Mucosa of stomach (tissue), 1 donor: ENCODE measurements at regions not wholly inside any gene's neighbourhood (a gene's known extent, or its start where the extent isn't known, plus 50 kb on each side); places are given as distances from the start of the nearest gene placed in this dataset.

ENCODE experiments used
- H3K27me3 ChIP-seq: one replicate; pipeline ENCODE4 v1.7.0; 2013; ENCODE audit warnings: mild to moderate bottlenecking, low read length; ENCODE audit not compliant: control insufficient read depth, insufficient read depth
- H3K36me3 ChIP-seq: one replicate; pipeline ENCODE4 v1.7.0; 2013; ENCODE audit warnings: low read length; ENCODE audit not compliant: control insufficient read depth, insufficient read depth
- H3K4me1 ChIP-seq: one replicate; pipeline ENCODE4 v1.7.0; 2013; ENCODE audit warnings: mild to moderate bottlenecking, low read length; ENCODE audit not compliant: control insufficient read depth, insufficient read depth
- H3K4me3 ChIP-seq: one replicate; pipeline ENCODE4 v1.7.0; 2013; ENCODE audit warnings: low read length
- H3K9ac ChIP-seq: one replicate; pipeline ENCODE4 v1.7.0; 2013; ENCODE audit warnings: mild to moderate bottlenecking, low read length, moderate library complexity
- H3K9me3 ChIP-seq: one replicate; pipeline ENCODE4 v1.7.0; 2013; ENCODE audit warnings: mild to moderate bottlenecking, low read length, moderate library complexity; ENCODE audit not compliant: control insufficient read depth
- donor health status: Pancreatic carcinoma.

DNA sequence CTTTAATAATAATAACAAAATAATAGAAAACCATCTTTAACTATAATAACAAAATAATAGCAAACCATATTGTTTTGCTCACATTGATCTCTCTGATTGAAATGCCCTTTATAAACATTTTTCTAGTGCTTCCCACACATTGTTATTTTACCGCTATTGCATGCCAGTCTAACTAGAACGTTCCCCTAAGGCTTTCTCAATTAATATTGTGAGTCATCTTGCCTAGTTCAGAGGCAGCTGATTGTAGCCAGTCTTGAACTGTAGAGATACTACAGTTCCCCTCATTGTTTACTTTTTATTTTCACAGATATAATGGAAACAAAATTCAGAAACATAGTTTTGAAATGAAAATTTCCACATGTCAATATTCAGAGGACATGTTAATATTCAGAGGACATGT lies 192.3 kb upstream of the ADGRL4 start:
- H3K9ac ChIP-seq: no peak overlapping the region
- no peaks in the 10 kb centered on the region for H3K9me3 ChIP-seq
- no peaks in the 10 kb centered on the region for H3K27me3 ChIP-seq
- no peaks in the 10 kb centered on the region for H3K36me3 ChIP-seq
- no peaks in the 10 kb centered on the region for H3K4me1 ChIP-seq
- H3K4me3 ChIP-seq: no peak overlapping the region

DNA sequence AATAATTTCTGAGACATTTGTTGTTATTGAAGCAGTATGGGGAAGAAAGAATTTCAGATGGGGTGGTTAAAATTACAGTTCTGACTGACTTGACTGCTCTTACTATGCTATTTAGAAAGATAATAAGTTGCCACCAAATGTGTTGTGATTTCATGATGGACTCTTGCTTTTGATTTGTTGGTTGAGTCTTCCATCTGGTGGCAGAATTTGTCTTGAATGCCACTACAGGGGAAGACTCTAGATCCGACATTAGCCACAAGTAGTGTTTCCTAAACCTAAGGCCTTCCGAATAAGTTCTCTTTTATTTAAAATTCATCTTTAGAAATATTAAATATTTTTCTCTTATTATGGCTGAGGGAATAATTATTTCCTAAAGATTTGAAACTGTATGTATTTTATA lies 190.9 kb upstream of the ADGRL4 start:
- H3K36me3 ChIP-seq: no peaks in the 10 kb centered on the region
- H3K4me1 ChIP-seq: peaks cover 4% of the 10 kb centered on the region
- no peaks in the 10 kb centered on the region for H3K27me3 ChIP-seq
- H3K9me3 ChIP-seq: no peaks in the 10 kb centered on the region
- H3K4me3 ChIP-seq: no peak overlapping the region
- H3K9ac ChIP-seq: no peak overlapping the region

DNA sequence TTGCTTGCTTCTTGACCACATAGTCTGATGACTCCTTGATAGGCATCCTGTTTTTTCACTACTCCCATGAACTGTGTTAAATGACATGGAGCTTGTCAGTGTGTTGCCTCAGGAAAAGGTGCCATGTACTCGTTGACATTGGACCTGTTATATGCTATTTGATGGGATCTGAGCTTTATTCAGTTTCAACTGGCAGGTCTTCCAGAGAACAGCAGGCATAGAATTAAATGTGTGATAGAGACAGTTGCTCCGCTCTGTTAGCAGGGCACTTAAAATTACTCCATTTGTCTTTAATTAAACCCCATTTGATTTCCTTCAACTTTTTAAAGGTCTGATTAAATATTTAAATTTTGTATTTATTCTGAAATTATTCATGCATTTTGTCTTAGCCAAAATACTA lies 189.7 kb upstream of the ADGRL4 start:
- Histone ChIP-seq H3K27me3 (no peaks in the 10 kb centered on the region), H3K4me1 (peaks cover 4% of the 10 kb centered on the region), H3K9ac (no peak overlapping the region), H3K4me3 (no peak overlapping the region), H3K9me3 (no peaks in the 10 kb centered on the region), H3K36me3 (no peaks in the 10 kb centered on the region)

DNA sequence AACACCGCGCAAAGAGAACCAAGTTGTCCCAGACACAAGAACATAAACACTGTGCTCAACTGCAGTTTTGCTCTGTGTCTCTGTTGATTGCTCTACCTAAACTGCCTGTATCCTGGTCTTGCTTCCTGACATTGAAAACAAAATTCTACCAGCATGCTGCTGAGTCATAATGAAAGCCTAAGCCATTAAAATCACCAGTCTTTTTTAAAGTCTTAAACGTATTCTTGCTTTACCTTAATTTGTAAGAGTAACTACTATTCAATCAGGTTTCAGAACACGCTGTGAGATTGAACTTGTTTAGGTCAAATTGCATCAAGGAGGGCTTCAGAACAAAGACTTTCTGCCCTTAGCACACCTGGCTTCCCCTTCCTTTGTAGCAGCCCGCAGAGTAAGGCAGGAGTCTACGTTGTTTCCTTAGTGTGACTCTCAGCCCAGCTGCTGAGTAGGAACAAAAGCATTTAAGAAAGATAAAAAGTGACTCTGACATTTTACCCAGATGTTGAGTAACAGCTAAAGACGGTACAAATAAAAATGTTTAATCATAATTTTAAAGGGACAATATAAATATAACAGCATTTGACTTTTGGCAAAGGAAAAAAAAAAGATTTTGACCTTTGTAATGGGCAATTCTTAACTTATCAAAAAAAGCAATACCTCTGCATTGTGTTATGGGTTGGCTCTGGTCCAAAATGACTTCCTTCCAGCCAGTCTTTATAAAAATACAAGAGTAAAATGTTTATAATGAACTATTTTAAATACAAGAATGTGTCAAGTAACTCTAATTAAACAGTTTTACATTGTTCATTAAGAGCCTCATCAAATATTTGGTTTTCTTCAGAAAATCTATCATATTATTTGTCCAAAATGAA lies 186.9 kb upstream of the ADGRL4 start:
- Histone ChIP-seq H3K36me3 (no peaks in the 10 kb centered on the region), H3K9ac (no peak overlapping the region), H3K4me3 (no peak overlapping the region), H3K9me3 (no peaks in the 10 kb centered on the region), H3K27me3 (no peaks in the 10 kb centered on the region), H3K4me1 (peaks cover 4% of the 10 kb centered on the region)

DNA sequence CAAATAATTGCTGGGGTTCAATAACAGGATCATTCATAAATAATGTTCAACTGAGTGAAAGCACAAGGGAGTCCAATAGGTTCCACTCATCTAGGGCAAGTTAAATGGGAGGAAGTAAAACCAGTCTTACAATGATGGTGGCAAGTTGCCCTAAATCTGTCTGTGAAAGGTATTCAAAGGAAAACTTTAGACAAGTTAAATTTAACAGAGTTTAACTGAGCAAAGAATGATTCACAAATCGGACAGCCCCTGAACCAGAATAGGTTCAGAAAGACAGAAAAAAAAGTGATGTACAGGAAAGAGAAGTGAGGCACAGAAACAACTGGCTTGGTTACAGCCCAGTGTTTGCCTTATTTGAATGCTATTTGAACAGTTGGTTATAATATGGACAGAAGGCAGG lies 183.5 kb upstream of the ADGRL4 start:
- no peaks in the 10 kb centered on the region for H3K9me3 ChIP-seq
- no peak overlapping the region for H3K9ac ChIP-seq

DNA sequence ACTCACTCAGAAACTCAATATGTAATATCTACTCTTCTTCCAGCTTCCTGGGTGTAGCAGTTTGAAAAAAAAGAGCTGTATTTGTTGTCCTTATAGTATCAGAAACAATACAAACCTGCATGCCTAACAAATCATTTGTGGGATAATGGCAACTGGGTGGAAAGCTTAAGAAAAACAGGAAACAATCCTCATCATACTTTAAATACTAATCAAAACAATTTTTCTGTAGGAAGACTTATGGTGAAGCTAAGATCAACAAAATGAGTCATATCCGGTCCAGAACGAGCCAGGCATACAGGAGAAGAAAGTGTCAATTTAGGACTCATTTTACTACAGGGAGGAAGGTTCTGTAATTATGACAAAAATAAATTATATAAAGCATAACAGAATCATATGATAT lies 181.8 kb upstream of the ADGRL4 start:
- peaks cover 2% of the 10 kb centered on the region for H3K4me1 ChIP-seq
- H3K36me3 ChIP-seq: no peaks in the 10 kb centered on the region
- H3K9me3 ChIP-seq: no peaks in the 10 kb centered on the region
- no peaks in the 10 kb centered on the region for H3K27me3 ChIP-seq
- H3K9ac ChIP-seq: no peak overlapping the region
- H3K4me3 ChIP-seq: no peak overlapping the region

More for the DNA sequence above, 183.5 kb upstream of the ADGRL4 start:
- no peaks in the 10 kb centered on the region for H3K27me3 ChIP-seq
- no peak overlapping the region for H3K4me3 ChIP-seq
- H3K36me3 ChIP-seq: no peaks in the 10 kb centered on the region
- H3K4me1 ChIP-seq: peaks cover 4% of the 10 kb centered on the region

DNA sequence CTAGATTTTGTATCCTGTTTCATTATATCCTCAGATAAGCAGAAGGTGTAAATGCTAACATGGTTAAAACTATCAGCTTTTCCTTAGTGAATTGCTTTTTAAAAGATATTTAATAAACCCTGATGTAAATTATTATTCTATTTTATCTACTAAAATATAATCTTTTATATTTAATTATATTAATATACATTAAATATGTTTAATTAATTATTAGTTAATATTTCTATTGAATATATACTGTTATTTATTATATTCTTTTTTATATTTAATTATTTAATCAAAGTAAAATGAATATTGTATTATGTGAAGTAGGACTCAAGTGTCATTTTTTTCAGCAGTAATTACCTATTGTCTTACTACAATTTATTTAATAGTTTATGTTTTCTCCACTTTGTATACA lies 179.7 kb upstream of the ADGRL4 start:
- no peaks in the 10 kb centered on the region for H3K9me3 ChIP-seq

DNA sequence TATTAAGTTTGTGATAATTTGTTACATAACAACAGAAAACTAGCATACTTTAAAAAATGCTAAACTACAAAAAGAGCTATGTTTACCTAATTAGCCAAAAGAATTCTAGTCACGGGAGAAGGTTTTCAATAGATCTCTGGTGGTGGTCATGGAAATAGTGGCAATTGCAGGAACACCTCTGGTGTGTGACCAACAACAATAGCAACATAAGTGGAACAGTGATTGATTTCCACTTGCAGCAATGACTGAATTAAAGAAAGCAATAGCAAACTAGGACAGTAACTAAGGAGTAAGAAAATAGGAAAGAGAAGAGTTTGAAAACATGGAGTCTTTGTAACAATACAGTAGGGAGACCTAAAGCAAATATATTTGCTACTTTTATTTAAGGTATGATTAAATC lies 171.3 kb upstream of the ADGRL4 start:
- no peaks in the 10 kb centered on the region for H3K36me3 ChIP-seq
- H3K4me3 ChIP-seq: no peak overlapping the region
- H3K9ac ChIP-seq: no peak overlapping the region
- H3K4me1 ChIP-seq: no peaks in the 10 kb centered on the region
- H3K9me3 ChIP-seq: no peaks in the 10 kb centered on the region
- no peaks in the 10 kb centered on the region for H3K27me3 ChIP-seq

More for the DNA sequence above, 179.7 kb upstream of the ADGRL4 start:
- H3K27me3 ChIP-seq: no peaks in the 10 kb centered on the region
- no peaks in the 10 kb centered on the region for H3K36me3 ChIP-seq
- H3K9ac ChIP-seq: no peak overlapping the region
- no peak overlapping the region for H3K4me3 ChIP-seq
- no peaks in the 10 kb centered on the region for H3K4me1 ChIP-seq

DNA sequence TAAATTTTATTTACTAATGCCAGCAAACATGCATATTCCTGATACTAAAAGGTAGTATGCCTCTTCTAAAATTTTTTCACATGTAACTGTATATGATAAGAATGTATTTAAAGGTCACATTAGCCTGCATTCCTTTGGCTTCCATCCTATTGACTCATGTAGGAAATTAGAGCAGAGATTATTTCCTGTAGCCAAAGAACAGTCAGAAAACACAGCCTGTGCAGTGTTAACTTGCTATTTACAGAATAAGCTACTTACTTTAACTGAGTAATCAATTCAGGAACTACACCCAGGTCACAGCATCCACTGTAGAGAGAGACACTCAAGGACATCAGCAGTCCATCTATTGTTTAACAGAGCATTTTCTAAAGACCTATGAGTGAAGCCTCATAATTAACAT lies 154.5 kb upstream of the ADGRL4 start:
- Histone ChIP-seq H3K4me3 (no peak overlapping the region), H3K9ac (no peak overlapping the region), H3K9me3 (no peaks in the 10 kb centered on the region), H3K36me3 (no peaks in the 10 kb centered on the region), H3K4me1 (no peaks in the 10 kb centered on the region), H3K27me3 (no peaks in the 10 kb centered on the region)

DNA sequence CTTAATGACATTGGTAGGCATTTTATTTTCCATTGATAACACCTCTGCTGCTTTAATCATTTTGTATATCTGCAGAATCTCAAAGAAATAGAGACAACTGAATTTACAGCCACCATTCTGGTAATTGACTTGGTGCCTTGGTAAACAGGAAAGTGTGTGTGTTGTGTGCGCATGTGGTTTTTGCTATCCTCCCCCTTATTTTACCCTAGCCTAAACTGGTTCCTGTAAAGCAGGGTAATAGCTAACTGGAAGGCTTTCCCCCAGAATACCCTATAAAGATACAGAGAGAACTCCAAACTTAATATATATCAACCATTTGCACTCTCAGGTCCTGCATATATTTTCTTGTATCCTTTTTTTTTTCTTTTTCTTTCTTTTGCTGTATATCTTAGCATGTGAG lies 149.5 kb upstream of the ADGRL4 start:
- H3K9me3 ChIP-seq: no peaks in the 10 kb centered on the region
- no peak overlapping the region for H3K9ac ChIP-seq
- no peaks in the 10 kb centered on the region for H3K4me1 ChIP-seq
- H3K36me3 ChIP-seq: no peaks in the 10 kb centered on the region
- no peaks in the 10 kb centered on the region for H3K27me3 ChIP-seq
- no peak overlapping the region for H3K4me3 ChIP-seq

DNA sequence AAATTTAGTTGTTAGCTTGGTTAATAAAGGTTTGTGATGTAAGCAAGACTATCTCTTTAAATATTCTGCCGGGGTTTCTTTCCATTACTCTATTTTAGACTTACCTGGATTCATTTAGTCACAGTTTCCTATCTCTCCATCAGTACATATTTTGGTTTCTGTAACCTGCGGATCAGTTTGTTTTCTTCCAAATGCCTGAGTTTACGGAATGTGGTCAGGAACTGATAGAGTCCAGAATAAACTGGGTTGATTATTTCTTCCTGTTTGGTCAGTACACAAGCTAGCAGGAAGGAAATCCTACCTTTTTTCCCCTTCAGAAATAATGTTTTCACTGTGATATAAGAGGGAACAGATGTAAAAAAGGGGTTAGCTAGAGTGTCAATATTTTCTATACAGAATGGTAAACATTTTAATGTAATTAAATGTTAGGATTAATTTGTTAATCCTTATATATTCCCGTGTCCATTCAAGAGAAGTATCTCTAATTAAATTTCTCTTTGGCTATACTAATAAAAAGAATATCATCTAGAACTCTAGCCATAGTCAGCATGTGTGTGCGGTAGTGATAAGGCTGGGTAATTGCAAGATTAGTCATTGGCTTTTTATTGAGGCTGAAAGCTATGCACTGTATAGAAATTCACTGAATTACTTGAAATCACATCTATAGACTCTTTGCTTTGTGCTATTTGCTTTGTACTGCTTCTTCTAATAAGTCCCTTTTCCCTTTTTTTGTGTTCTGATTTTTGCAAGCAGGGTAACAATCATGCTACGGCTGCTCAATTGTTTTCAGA lies 144.7 kb upstream of the ADGRL4 start:
- H3K36me3 ChIP-seq: no peaks in the 10 kb centered on the region
- H3K4me1 ChIP-seq: no peaks in the 10 kb centered on the region
- H3K9me3 ChIP-seq: no peaks in the 10 kb centered on the region
- no peaks in the 10 kb centered on the region for H3K27me3 ChIP-seq
- H3K4me3 ChIP-seq: no peak overlapping the region
- H3K9ac ChIP-seq: no peak overlapping the region

DNA sequence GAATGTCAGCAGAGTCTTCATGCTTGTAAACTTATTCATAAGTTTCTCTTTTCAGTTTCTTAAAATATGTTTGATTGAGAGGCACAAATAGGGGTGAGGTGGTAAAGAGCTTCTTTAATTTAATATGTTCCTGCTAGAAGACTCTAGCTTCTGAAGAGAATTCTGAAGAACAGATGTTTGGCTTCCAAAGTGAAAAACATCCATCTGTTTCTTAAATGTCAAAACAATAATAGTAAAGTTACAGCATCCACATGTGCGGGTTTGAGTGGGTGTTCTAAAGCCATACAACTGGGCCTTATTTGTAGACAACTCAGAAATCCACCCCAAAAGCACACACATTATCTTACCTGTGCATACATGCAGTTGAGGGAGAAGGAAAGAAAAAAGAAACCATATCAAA lies 144.0 kb upstream of the ADGRL4 start:
- no peaks in the 10 kb centered on the region for H3K36me3 ChIP-seq
- H3K9me3 ChIP-seq: no peaks in the 10 kb centered on the region
- no peak overlapping the region for H3K9ac ChIP-seq
- H3K4me1 ChIP-seq: no peaks in the 10 kb centered on the region
- H3K4me3 ChIP-seq: no peak overlapping the region
- H3K27me3 ChIP-seq: no peaks in the 10 kb centered on the region
